GM10266 (cell line): ENCODE measurements at regions not wholly inside any gene's neighbourhood (a gene's known extent, or its start where the extent isn't known, plus 50 kb on each side); places are given as distances from the start of the nearest gene placed in this dataset.

Experiments used
- DNase-seq: peaks from one replicate; pipeline ENCODE4 v3.0.0; 2012; ENCODE audit errors: extremely low spot score
- TF ChIP-seq, protein P1 (sequence below): IDR thresholded peaks from 2 replicates; pipeline ENCODE4 v1.5.1; 2012; ENCODE audit warnings: mild to moderate bottlenecking, low read depth; ENCODE audit not compliant: control insufficient read depth, insufficient read depth; ENCODE audit errors: missing control alignments

DNA sequence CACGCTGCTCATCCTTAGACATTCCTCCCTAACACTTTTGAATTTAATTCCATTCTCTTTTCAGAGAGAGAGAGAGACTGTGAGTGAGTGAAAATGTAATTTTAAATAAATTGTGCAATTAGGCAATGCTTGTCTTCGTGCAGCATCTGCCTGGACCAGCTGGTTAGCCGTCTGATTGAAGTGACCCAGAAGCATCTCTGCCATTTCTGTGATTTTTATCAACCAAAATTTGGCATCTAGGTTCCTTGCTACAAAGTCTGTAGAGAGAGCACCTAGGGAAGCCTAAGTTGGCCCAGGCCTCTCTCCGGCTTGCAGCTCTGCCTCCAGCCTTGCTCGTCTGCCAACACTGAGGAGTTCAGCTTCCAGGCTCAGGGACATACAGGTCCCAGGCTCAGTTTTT lies 138.6 kb upstream of the GPR12 start:
- TF ChIP-seq, protein P1, sequence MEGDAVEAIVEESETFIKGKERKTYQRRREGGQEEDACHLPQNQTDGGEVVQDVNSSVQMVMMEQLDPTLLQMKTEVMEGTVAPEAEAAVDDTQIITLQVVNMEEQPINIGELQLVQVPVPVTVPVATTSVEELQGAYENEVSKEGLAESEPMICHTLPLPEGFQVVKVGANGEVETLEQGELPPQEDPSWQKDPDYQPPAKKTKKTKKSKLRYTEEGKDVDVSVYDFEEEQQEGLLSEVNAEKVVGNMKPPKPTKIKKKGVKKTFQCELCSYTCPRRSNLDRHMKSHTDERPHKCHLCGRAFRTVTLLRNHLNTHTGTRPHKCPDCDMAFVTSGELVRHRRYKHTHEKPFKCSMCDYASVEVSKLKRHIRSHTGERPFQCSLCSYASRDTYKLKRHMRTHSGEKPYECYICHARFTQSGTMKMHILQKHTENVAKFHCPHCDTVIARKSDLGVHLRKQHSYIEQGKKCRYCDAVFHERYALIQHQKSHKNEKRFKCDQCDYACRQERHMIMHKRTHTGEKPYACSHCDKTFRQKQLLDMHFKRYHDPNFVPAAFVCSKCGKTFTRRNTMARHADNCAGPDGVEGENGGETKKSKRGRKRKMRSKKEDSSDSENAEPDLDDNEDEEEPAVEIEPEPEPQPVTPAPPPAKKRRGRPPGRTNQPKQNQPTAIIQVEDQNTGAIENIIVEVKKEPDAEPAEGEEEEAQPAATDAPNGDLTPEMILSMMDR, result no peak

DNA sequence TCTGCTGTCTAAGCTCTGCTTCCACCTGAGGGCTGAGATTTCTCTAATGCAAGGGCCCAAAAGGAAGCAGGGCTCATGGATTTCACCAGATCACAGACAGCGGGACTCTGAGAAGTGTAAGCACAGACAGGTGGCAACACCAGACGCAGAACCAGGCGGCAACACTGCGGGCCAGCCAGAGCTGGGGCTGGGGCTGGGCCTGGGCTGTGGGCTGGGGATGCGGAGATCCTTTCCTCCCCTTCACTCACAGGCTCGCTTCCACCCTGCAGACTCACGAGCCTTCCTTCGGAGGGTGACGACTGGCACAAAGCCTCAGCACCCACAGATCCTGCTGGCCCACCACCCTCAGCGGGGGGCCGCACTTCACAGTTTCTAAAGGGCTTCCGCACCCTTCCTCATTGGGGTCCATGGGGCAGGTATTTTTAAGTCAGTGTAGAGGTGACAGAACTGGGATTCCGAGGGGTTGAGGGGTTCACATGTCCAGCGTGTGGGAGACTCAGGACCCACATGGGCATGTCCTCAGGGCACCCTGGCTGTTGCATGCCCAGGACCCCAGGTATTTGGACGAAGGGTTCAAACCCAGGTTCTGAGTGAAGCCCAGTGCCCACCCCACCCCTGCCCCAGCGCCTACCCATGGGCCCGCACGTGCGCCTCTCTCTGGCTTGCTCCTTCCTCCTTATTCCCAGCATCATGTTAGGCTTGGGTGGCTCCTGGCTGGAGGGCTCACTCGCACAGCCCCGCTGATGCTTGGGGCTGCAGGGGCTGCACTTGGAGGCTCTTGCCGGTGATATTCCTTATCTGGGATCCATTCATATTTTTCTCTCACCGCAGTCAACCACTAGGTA lies 137.3 kb upstream of the GPR12 start:
- TF ChIP-seq, protein P1, result no peak
- DNase-seq, result no peak

More for the DNA sequence above, 138.6 kb upstream of the GPR12 start:
- DNase-seq, result no peak

DNA sequence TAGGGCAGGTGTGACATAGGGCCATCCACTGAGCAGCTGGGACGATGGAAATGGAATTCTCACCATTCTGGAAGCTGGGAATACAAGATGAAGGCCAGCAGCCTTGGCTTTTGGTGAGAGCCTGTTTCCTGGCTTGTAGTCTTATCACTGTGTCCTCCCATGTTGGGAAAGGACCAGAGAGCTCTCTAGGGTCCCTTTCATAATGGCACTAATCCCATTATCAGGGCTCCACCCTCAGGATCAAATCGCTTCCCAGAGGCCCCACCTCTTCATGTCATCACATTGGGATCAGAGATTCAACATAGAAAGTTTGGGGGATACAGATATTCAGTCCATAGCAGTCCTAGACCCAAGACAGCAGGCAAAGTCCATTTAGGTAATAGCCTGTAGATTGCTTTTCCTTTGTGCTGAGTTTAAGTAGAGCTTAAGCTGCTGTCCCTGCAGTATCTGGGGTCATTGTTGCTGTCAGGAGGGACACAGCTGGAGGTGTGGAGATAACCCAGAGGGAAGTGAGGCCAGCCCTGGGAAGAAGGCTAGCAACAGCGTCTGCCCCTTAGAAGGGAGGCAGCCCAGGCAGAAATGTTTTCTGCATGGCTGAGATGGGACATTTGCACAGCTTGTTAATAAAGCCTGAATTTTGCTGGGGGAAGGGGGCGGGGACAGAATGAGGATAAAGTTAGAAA lies 136.5 kb upstream of the GPR12 start:
- TF ChIP-seq, protein P1, result no peak
- DNase-seq, result no peak

DNA sequence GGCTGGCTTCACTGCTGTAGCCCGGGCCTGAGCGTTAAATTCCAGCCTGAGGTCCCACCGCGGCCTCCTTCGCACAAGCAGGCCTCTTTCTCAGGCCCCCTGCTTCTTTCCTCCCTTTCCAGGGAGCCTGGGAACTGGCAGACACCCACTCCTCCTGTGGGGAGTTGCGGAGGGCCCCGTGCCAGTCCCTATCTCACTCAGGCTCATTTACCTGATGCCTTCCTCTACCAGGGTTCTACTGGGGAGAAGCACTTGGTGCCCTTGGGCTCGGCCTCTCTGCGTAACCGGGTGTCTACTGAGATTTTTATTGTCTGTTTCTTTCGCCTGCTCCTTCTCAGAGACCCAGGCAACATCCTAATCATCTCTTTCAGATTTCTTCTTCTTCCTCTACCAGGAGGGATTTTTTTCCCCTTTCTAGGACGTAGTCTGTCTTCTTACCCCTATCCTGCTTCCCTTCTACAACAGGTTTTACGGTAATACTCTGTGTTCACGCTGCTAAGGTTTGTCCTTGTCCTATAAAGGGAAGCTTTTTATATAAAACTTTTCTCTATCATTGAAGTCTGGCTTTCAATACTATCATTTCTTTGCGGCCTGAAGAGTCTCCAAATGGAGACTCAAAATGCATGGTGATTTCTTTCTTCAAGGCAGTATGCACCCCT lies 135.4 kb upstream of the GPR12 start:
- DNase-seq, result no peak
- TF ChIP-seq, protein P1, result no peak

DNA sequence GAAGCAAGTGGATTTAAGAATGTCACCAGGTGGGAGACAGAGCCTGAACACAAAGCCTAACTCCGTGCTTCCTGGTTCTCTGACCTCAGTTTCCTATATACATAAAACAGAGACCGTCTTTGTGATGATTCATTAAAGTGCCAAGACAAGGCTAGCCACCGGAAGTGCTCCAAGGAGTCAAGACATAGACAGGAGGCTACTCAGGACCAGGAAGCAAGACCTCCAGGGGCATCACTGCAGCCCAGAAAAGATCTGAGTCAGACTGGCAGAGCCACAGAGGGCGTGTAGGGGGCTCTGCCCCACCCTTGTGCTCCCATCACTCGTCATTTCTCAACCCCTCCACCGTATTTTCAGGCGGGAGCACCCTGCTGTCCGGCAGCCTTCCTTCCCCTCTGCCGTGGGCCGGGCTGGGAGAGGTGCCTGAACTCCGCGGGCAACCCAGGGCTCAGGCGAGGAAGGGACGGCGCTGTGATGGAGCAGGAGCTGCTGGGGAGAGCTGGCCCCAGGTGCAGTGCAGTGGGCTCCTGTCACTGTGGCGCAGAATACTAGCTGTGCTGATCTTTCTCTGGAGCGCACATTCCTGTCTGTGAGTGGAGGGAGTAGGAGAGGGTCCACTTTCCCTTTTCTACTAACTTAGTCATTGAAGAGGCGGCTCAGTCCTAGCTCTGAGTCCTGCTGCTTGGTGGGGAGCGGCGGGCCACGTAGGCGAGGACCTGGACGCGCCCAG lies 134.7 kb upstream of the GPR12 start:
- DNase-seq, result no peak
- TF ChIP-seq, protein P1, result no peak

DNA sequence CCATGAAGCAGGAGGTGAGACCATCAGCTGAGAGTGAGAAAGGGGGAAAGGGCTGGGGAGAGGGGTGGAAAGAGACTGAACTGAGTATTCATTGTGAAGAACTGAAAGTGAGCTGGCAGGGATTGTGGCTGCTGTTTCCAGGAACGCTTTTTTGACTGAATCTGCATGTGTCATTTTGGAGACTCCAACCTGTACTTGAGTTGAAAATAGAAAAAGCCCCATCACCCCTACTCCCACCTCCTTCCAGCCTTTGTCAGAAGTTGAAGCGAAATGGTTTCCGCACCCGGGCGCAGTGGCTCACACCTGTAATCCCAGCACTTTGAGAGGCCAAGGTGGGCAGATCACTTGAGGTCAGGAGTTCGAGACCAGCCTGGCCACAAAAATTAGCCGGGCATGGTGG lies 128.0 kb upstream of the GPR12 start:
- TF ChIP-seq, protein P1, result no peak
- no peak for DNase-seq
